HEK293T (cell line): ENCODE measurements at regions not wholly inside any gene's neighbourhood (a gene's known extent, or its start where the extent isn't known, plus 50 kb on each side); places are given as distances from the start of the nearest gene placed in this dataset.

ENCODE experiments used
- CTCF ChIA-PET: fragments of 350-600 bp; formaldehyde crosslinking; extraction: SDS; loops from one replicate; lab custom pipeline; 2021; ENCODE audit warnings: antibody characterized with exemption, inconsistent platforms; lab: Yijun Ruan, JAX
- POLR2A ChIA-PET: fragments of 350-600 bp; formaldehyde crosslinking; extraction: SDS; loops from one replicate; lab custom pipeline; 2020; ENCODE audit warnings: antibody characterized with exemption, inconsistent platforms; lab: Yijun Ruan, JAX
- DNase-seq: peaks from one replicate; pipeline ENCODE4 v3.0.0; 2012; ENCODE audit warnings: mixed read lengths; ENCODE audit errors: extremely low spot score
- ARNT ChIP-seq: fragments of 450-650 bp; IDR thresholded peaks from 2 replicates; pipeline ENCODE4 v1.6.1; 2017; ENCODE audit warnings: mild to moderate bottlenecking
- BHLHE40 ChIP-seq: fragments of 450-650 bp; IDR thresholded peaks from 2 replicates; pipeline ENCODE4 v1.6.1; 2016; ENCODE audit warnings: mild to moderate bottlenecking, moderate library complexity, borderline replicate concordance
- CTBP1 ChIP-seq: fragments of 450-650 bp; IDR thresholded peaks from 2 replicates; pipeline ENCODE4 v1.6.1; 2016; ENCODE audit warnings: borderline replicate concordance
- ELF4 ChIP-seq: fragments of 450-650 bp; IDR thresholded peaks from 2 replicates; pipeline ENCODE4 v1.6.1; 2017; ENCODE audit warnings: antibody characterized with exemption
- FOXA1 ChIP-seq: fragments of 450-650 bp; IDR thresholded peaks from 2 replicates; pipeline ENCODE4 v1.6.1; 2016; ENCODE audit warnings: mild to moderate bottlenecking
- FOXK2 ChIP-seq: fragments of 450-650 bp; IDR thresholded peaks from 2 replicates; pipeline ENCODE4 v1.6.1; 2016; ENCODE audit warnings: mild to moderate bottlenecking
- FOXM1 ChIP-seq: fragments of 450-650 bp; IDR thresholded peaks from 2 replicates; pipeline ENCODE4 v1.6.1; 2017; ENCODE audit warnings: mild to moderate bottlenecking, borderline replicate concordance
- HDGF ChIP-seq: fragments of 450-650 bp; IDR thresholded peaks from 2 replicates; pipeline ENCODE4 v1.6.1; 2017; ENCODE audit warnings: antibody characterized with exemption, borderline replicate concordance
- L3MBTL2 ChIP-seq: fragments of 450-650 bp; conservative IDR thresholded peaks from 2 replicates; pipeline ENCODE4 v1.6.1; 2016; ENCODE audit warnings: mild to moderate bottlenecking
- LEF1 ChIP-seq: fragments of 450-650 bp; IDR thresholded peaks from 2 replicates; pipeline ENCODE4 v1.6.1; 2017; ENCODE audit warnings: mild to moderate bottlenecking, borderline replicate concordance
- NFRKB ChIP-seq: fragments of 450-650 bp; IDR thresholded peaks from 2 replicates; pipeline ENCODE4 v1.6.1; 2016; ENCODE audit warnings: mild to moderate bottlenecking, moderate library complexity
- PKNOX1 ChIP-seq: fragments of 450-650 bp; IDR thresholded peaks from 2 replicates; pipeline ENCODE4 v1.6.1; 2016
- SP1 ChIP-seq: fragments of 450-650 bp; IDR thresholded peaks from 2 replicates; pipeline ENCODE4 v1.6.1; 2017
- SUZ12 ChIP-seq: fragments of 450-650 bp; IDR thresholded peaks from 2 replicates; pipeline ENCODE4 v1.6.1; 2016; ENCODE audit warnings: mild to moderate bottlenecking
- TARDBP ChIP-seq: fragments of 450-650 bp; IDR thresholded peaks from 2 replicates; pipeline ENCODE4 v1.6.1; 2016
- ZNF384 ChIP-seq: fragments of 450-650 bp; IDR thresholded peaks from 2 replicates; pipeline ENCODE4 v1.6.1; 2016

- POLR2A ChIA-PET: no interaction called here
- no peak for DNase-seq
- CTCF ChIA-PET: no interaction called here
- TF ChIP-seq PKNOX1: no peak
- TF ChIP-seq SUZ12: no peak
- no peak for TF ChIP-seq ELF4
- no peak for TF ChIP-seq LEF1
- TF ChIP-seq L3MBTL2: no peak
- no peak for TF ChIP-seq FOXA1
- no peak for TF ChIP-seq ARNT
- TF ChIP-seq CTBP1: no peak
- no peak for TF ChIP-seq BHLHE40
- TF ChIP-seq HDGF: no peak
- TF ChIP-seq FOXM1: no peak
- no peak for TF ChIP-seq ZNF384
- TF ChIP-seq SP1: no peak
- TF ChIP-seq TARDBP: no peak
- no peak for TF ChIP-seq NFRKB
- no peak for TF ChIP-seq FOXK2
Measured at GRCh38 chr6:23630726-23631635, 495.0 kb upstream of the NRSN1 start.

- no peak for TF ChIP-seq L3MBTL2
- no peak for TF ChIP-seq FOXK2
- no peak for TF ChIP-seq TARDBP
- TF ChIP-seq LEF1: no peak
- no peak for TF ChIP-seq ARNT
- TF ChIP-seq FOXA1: no peak
- no peak for TF ChIP-seq PKNOX1
- no peak for TF ChIP-seq FOXM1
- no peak for TF ChIP-seq ZNF384
- TF ChIP-seq BHLHE40: no peak
- TF ChIP-seq CTBP1: no peak
- TF ChIP-seq HDGF: no peak
- no peak for DNase-seq
- ChIA-PET POLR2A (no interaction called here), CTCF (no interaction called here)
Measured at GRCh38 chr6:23633996-23634395, 492.0 kb upstream of the NRSN1 start.

- CTCF ChIA-PET: no interaction called here
- POLR2A ChIA-PET: no interaction called here
- no peak for TF ChIP-seq ZNF384
- TF ChIP-seq BHLHE40: no peak
- TF ChIP-seq L3MBTL2: no peak
- no peak for TF ChIP-seq TARDBP
- TF ChIP-seq SUZ12: no peak
- TF ChIP-seq LEF1: no peak
- TF ChIP-seq FOXA1: no peak
- no peak for TF ChIP-seq ARNT
- no peak for TF ChIP-seq ELF4
- TF ChIP-seq HDGF: no peak
- DNase-seq: no peak
Measured at GRCh38 chr6:23635150-23635549, 490.9 kb upstream of the NRSN1 start.

GRCh38 chr6:23637296-23637695 is 488.7 kb upstream of the NRSN1 start:
- no peak for DNase-seq
- POLR2A ChIA-PET: no interaction called here
- CTCF ChIA-PET: no interaction called here
- TF ChIP-seq FOXA1 (no peak), SUZ12 (no peak), TARDBP (no peak), HDGF (no peak), ELF4 (no peak), CTBP1 (no peak), ARNT (no peak), BHLHE40 (no peak), ZNF384 (no peak)

GRCh38 chr6:23642849-23643248 is 483.2 kb upstream of the NRSN1 start:
- ChIA-PET CTCF (no interaction called here), POLR2A (no interaction called here)
- 0 out of 2 replicates have a peak, but pooled peaks have one; percentile 14 for TF ChIP-seq PKNOX1
- TF ChIP-seq TARDBP: no peak
- no peak for DNase-seq

GRCh38 chr6:23647045-23647444 is 479.0 kb upstream of the NRSN1 start:
- DNase-seq: no peak
- no peak for TF ChIP-seq FOXA1
- ChIA-PET POLR2A (no interaction called here), CTCF (no interaction called here)

GRCh38 chr6:23650676-23651075 is 475.3 kb upstream of the NRSN1 start:
- no peak for DNase-seq
- ChIA-PET POLR2A (no interaction called here), CTCF (no interaction called here)
- no peak for TF ChIP-seq PKNOX1
- TF ChIP-seq CTBP1: no peak
- TF ChIP-seq FOXA1: no peak
- no peak for TF ChIP-seq TARDBP
- TF ChIP-seq NFRKB: no peak
- no peak for TF ChIP-seq ELF4
- TF ChIP-seq L3MBTL2: no peak
- no peak for TF ChIP-seq FOXK2
- no peak for TF ChIP-seq ARNT
- no peak for TF ChIP-seq HDGF
- TF ChIP-seq SUZ12: no peak
